ENCODE measurements at regions not wholly inside any gene's neighbourhood (a gene's known extent, or its start where the extent isn't known, plus 50 kb on each side); places are given as distances from the start of the nearest gene placed in this dataset.

- Histone ChIP-seq H3K9me3 (ENCODE audit: control extremely low read depth in 1 of 3, control insufficient read depth in 2 of 3, insufficient read depth in 1 of 3, low read length in 2 of 3) (peaks cover 0 to 3% (median 0%) of the 10 kb centered on the region in 3 donors), H3K9ac (ENCODE audit: low read length) (no peak overlapping the region), H3K4me1 (ENCODE audit: control insufficient read depth in 2 of 2, insufficient read depth in 2 of 2, low read length in 2 of 2) (no peaks in the 10 kb centered on the region), H3K4me3 (ENCODE audit: control extremely low read depth in 1 of 5, extremely low read depth in 1 of 5, insufficient read depth in 1 of 5, low read depth in 2 of 5, low read length in 4 of 5) (no peak overlapping the region), H3K27ac (ENCODE audit: low read length in 2 of 2) (no peak overlapping the region), H3K79me2 (ENCODE audit: control insufficient read depth, insufficient read depth, low read length) (no peaks in the 10 kb centered on the region), H3K4me2 (replicated peaks; ENCODE audit: low read depth, low read length, poor library complexity, severe bottlenecking) (no peak overlapping the region), H3K36me3 (replicated peaks in 1 of 2; ENCODE audit: control extremely low read depth in 1 of 2, control insufficient read depth in 1 of 2, extremely low read depth in 1 of 2, insufficient read depth in 2 of 2, low read length in 1 of 2) (no peaks in the 10 kb centered on the region), H2AFZ (ENCODE audit: insufficient read depth, low read depth, low read length, poor library complexity, severe bottlenecking) (no peak overlapping the region), H4K20me1 (ENCODE audit: control insufficient read depth, insufficient read depth, low read length, poor library complexity, severe bottlenecking) (no peaks in the 10 kb centered on the region), H3K27me3 (replicated peaks in 1 of 4; ENCODE audit: control extremely low read depth in 1 of 4, control insufficient read depth in 3 of 4, insufficient read depth in 4 of 4, low read length in 3 of 4) (peaks cover 0 to 22% (median 1%) of the 10 kb centered on the region in 4 experiments)
- ATAC-seq (ENCODE audit: low read depth): no peak
- TF ChIP-seq EZH2 (IDR thresholded peaks at IDR 0.05; ENCODE audit: borderline replicate concordance, insufficient read depth, low read depth, low read length, poor library complexity, severe bottlenecking): no peak
- no peak for TF ChIP-seq CTCF (IDR thresholded peaks at IDR 0.05)
- Mint-ChIP-seq H3K9me3 (ENCODE audit: insufficient read depth) (no peaks in the 10 kb centered on the region), H3K27ac (no peak overlapping the region), H3K4me3 (no peak overlapping the region), H3K4me1 (peaks cover 7% of the 10 kb centered on the region), H3K27me3 (peaks cover 13% of the 10 kb centered on the region)
- ChIA-PET POLR2A (no interaction called here), CTCF (no interaction called here)
- intact Hi-C loops (cut with micrococcal nuclease): no loop called here
- DNase-seq: no peak
- 69% methylated on average over 17 of the region's 17 CpGs for WGBS (ENCODE audit: insufficient coverage)
These were observed 112.3 kb downstream of the CRYAA start for GRCh38 chr21:43280949-43281633.

GRCh38 chr21:43279578-43279894 is 110.7 kb downstream of the CRYAA start:
- Histone ChIP-seq H3K36me3 (replicated peaks in 1 of 2; ENCODE audit: control extremely low read depth in 1 of 2, control insufficient read depth in 1 of 2, extremely low read depth in 1 of 2, insufficient read depth in 2 of 2, low read length in 1 of 2) (no peaks in the 10 kb centered on the region), H3K4me1 (ENCODE audit: control insufficient read depth in 2 of 2, insufficient read depth in 2 of 2, low read length in 2 of 2) (peaks cover 6 to 8% of the 10 kb centered on the region in 2 donors), H3K4me2 (replicated peaks; ENCODE audit: low read depth, low read length, poor library complexity, severe bottlenecking) (no peak overlapping the region), H3K4me3 (ENCODE audit: control extremely low read depth in 1 of 5, extremely low read depth in 1 of 5, insufficient read depth in 1 of 5, low read depth in 2 of 5, low read length in 4 of 5) (no peak overlapping the region), H3K79me2 (ENCODE audit: control insufficient read depth, insufficient read depth, low read length) (no peaks in the 10 kb centered on the region), H2AFZ (ENCODE audit: insufficient read depth, low read depth, low read length, poor library complexity, severe bottlenecking) (no peak overlapping the region), H4K20me1 (ENCODE audit: control insufficient read depth, insufficient read depth, low read length, poor library complexity, severe bottlenecking) (no peaks in the 10 kb centered on the region), H3K9ac (ENCODE audit: low read length) (no peak overlapping the region), H3K27me3 (replicated peaks in 1 of 4; ENCODE audit: control extremely low read depth in 1 of 4, control insufficient read depth in 3 of 4, insufficient read depth in 4 of 4, low read length in 3 of 4) (peaks cover 0 to 23% (median 1%) of the 10 kb centered on the region in 4 experiments), H3K9me3 (ENCODE audit: control extremely low read depth in 1 of 3, control insufficient read depth in 2 of 3, insufficient read depth in 1 of 3, low read length in 2 of 3) (peaks cover 0 to 6% (median 0%) of the 10 kb centered on the region in 3 donors), H3K27ac (ENCODE audit: low read length in 2 of 2) (no peak overlapping the region)
- H3K4me3 Mint-ChIP-seq: no peak overlapping the region
- H3K4me1 Mint-ChIP-seq: peaks cover 10% of the 10 kb centered on the region
- H3K27ac Mint-ChIP-seq: no peak overlapping the region
- TF ChIP-seq CTCF (IDR thresholded peaks at IDR 0.05): no peak
- no peak for TF ChIP-seq EZH2 (IDR thresholded peaks at IDR 0.05; ENCODE audit: borderline replicate concordance, insufficient read depth, low read depth, low read length, poor library complexity, severe bottlenecking)
- no peak for ATAC-seq (ENCODE audit: low read depth)
- WGBS (ENCODE audit: insufficient coverage): 80% methylated on average over 6 of the region's 11 CpGs
- H3K9me3 Mint-ChIP-seq (ENCODE audit: insufficient read depth): no peaks in the 10 kb centered on the region
- intact Hi-C loops (cut with micrococcal nuclease): no loop called here
- ChIA-PET POLR2A (no interaction called here), CTCF (no interaction called here)
- peaks cover 17% of the 10 kb centered on the region for H3K27me3 Mint-ChIP-seq
- no peak for DNase-seq

Measured in B cell (primary cell).